ENCODE measurements at regions not wholly inside any gene's neighbourhood (a gene's known extent, or its start where the extent isn't known, plus 50 kb on each side); places are given as distances from the start of the nearest gene placed in this dataset.

- TF ChIP-seq EP300 (IDR thresholded peaks at IDR 0.05) (no peak), CTCF (IDR thresholded peaks at IDR 0.05) (no peak), POLR2A (IDR thresholded peaks at IDR 0.05) (no peak)
Measured at GRCh38 chr4:160825644-160826338, 1338.0 kb downstream of the FSTL5 start.

Data from upper lobe of left lung (tissue), 4 donors.